GM21619 (cell line): ENCODE measurements at regions not wholly inside any gene's neighbourhood (a gene's known extent, or its start where the extent isn't known, plus 50 kb on each side); places are given as distances from the start of the nearest gene placed in this dataset.

Experiments used
- ATAC-seq: cut with Tn5 transposase; IDR thresholded peaks from one replicate; pipeline ENCODE4 v1.9.1; 2021; ENCODE audit not compliant: unreplicated experiment

GRCh38 chrX:45894864-45895645 lies 650.2 kb downstream of the ZNF674 start:
- no peak for ATAC-seq

DNA sequence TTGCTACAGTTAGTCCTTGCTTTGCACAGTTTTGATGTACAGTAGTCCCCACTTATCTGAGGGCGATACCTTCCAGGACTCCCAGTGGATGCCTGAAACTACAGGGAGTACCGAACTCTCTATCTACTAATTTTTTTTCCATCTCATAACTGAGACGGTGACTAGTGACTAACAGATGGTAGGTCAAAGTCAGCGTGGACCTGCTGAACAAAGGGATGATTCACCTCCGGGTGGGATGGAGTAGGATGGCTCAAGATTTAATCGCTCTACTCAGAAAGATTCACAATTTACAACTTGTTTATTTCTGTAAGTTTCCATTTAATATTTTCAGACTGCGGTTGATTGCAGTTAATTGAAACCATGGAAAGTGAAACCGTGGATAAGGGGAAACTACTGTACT lies 655.8 kb downstream of the ZNF674 start:
- ATAC-seq = no peak

DNA sequence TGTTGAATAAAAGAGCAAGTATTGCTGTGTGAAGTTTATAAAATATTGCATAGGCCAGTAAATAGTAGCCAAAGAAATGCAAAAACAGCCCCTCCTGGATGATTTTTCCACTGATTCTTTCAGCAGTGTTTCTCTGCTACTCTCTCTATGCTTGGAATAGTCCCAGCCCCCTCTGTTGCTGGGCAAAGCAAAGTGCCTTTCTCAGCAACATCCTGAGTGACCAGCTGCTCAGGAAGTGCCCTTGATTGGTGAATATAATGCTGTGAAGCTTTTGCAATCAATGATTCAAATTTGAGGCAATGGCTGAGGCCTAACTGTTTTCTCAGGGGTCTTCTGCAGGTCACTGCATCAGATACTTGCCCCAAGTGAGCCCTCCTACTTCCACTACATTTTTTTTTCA lies 656.7 kb downstream of the ZNF674 start:
- ATAC-seq = no peak

DNA sequence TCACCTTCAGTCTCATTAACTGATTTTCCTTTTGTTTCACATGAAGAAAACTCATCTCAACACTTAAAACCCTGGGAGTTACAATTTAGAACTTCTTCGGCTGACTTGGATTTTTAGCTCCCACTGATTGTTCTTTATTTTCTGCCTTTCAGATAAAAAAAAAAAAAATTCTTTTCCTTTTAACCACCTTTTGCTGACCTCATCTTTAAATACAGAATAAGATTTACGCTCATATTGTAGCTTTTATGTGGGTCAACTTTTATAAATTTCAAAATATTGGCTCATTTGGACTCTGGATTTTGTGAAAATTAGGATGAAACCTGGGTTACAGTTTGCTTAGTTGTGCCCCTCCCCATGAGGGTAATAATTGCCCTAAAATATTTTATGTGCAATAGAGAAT lies 659.3 kb downstream of the ZNF674 start:
- no peak for ATAC-seq

GRCh38 chrX:45879512-45879911 lies 665.7 kb downstream of the ZNF674 start:
- no peak for ATAC-seq

GRCh38 chrX:45876206-45876605 lies 669.0 kb downstream of the ZNF674 start:
- no peak for ATAC-seq

- no peak for ATAC-seq
These were observed 671.4 kb downstream of the ZNF674 start for GRCh38 chrX:45873781-45874180.

DNA sequence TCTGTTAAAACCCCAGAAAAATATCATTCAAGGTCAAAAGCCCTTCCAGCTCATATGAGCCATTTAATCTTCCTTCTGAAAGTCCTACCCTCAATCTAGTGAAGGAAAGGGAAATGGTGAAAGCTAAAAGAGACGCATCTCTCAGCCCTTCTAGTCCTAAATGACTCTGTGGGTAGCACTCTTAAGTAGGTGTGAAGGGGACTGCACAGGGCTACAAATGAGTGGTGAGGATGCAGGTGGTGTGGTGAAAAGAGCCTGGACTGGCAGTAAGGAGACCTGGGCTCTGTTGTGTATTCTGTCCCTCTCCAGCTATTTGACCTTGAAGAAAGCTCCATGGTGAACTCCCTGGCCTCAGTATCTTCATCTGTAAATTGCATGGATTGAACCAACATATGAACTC lies 671.8 kb upstream of the DIPK2B start:
- no peak for ATAC-seq

- ATAC-seq = no peak
These were observed 667.7 kb upstream of the DIPK2B start for GRCh38 chrX:45868425-45868824.

DNA sequence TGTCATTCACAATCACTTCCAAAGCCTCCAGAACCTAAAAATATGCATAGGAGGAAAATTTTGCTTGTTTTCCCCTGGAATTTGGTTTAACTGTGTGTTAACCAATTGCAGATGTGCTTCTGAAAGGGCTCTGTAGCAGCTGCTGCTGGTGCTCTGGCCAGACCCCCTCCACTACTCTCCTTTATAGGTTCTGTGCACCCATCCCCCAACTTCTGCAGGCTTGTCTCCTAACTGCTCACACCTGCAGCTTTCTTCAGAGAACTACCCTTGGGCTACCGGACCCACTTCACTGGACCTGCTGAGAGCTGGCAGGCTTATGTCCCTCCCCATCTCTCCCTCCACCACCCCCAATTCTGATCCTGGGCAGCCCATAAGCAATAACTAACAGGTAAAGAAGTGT lies 662.1 kb upstream of the DIPK2B start:
- no peak for ATAC-seq

DNA sequence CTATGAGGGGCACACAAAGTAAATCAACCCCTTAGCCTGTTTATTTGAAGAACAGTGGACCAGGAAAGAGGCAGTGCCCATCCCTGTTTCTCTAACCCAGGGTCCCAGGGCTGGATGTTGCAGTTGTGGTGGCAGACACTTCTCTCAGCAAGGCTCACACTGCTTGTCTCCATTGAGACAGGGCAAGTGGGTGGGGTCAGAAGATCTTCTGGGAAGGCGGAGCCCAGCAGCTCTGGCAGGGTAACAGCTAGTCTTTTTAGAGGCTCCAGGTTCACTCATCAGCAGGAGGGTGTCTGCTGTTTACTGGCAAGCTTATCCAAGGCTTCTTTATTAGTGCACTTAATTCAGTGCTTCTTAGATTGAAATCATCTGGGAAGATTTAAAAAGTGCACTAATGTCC lies 659.8 kb upstream of the DIPK2B start:
- ATAC-seq = no peak

DNA sequence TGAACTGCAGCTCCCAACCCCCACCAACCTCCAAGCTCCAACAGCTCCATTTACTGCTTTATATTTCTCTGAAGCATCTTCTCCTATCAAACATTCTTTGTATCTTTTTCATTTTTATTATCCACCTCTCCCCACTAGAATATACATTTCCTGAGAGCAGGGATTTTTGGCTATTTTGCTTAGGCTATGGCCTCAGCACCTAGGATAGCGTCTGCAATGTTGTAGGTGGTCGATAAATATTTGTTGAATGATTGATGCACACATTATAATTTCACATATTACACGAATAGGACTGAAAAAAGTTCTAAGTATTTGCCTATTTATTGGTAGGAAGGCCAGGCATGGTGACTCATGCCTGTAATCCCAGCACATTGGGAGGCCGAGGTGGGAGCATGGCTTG lies 658.7 kb upstream of the DIPK2B start:
- no peak for ATAC-seq

DNA sequence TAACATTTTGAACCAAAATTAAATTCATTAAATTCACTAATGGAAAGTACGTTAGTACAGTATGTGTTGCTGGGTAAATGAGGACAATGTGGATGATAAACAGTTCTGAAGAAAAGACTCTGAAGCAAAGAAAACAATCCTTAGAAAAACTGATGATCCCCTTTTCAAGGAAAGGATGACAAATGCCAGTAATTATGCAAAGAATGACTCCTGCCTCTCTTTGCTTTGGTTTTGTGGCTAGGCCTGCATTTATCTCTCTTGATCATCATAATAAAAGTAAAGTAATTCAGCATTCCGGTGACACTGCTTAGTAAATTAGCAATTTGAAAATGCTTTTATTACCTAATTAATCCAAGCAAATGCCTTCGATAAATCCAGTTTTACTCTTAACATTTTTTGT lies 652.2 kb upstream of the DIPK2B start:
- ATAC-seq = no peak

GRCh38 chrX:45851434-45851991 lies 650.8 kb upstream of the DIPK2B start:
- no peak for ATAC-seq

GRCh38 chrX:45850775-45851433 lies 650.2 kb upstream of the DIPK2B start:
- ATAC-seq = no peak

GRCh38 chrX:45850197-45850774 lies 649.6 kb upstream of the DIPK2B start:
- no peak for ATAC-seq

- ATAC-seq = no peak
These were observed 648.7 kb upstream of the DIPK2B start for GRCh38 chrX:45849261-45849862.

- no peak for ATAC-seq
These were observed 647.3 kb upstream of the DIPK2B start for GRCh38 chrX:45847961-45848360.

DNA sequence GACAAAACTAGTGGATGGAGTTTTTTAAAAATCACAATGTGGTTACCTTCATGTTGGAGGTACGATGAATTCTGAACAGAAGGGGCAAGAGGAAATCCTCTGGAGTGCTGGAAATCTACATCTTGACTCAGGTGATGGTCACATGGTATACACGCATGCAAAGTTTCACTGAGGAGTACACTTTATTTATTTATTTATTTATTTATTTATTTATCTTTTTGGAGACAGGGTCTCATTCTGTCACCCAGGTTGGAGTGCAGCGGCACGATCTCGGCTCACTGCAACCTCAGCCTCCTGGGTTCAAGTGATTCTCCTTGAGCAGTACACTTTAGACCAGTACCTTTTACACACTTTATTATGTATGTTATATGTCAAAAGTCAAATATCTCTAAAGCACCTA lies 645.7 kb upstream of the DIPK2B start:
- no peak for ATAC-seq

DNA sequence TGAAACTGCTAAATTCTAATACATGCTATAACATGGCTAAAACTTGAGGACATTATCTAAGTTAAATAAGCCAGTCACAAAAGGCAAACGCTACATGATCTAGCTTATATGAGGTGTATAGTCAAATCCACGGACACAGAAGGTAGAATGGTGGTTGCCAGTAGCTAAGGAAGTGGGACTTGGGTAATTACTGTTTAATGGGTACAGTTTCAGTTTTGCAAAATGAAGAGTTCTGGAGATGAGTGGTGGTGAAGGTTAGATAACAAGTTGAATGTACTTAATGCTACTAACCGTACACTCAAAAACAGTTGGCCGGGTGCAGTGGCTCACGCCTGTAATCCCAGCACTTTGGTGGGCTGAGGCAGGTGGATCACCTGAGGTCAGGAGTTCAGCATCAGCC lies 644.5 kb upstream of the DIPK2B start:
- ATAC-seq = no peak

DNA sequence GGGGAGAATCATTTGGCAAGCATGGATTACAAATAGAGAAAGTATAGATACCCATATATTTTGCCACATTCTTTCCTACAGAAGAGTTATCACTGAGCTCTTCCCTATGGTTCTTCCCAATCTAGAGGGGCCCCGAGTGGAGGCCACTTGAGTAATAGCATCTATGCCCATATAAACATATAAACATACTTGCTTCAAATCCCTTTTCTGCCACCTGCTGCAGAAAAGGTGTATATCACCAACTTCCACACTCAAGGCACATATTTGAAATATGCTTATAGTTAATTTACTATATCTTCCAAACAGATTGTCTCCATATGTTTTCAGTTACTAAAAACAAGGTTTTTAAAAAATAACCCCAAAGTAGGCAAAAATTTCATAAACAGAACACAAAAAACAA lies 642.8 kb upstream of the DIPK2B start:
- no peak for ATAC-seq

- no peak for ATAC-seq
These were observed 642.2 kb upstream of the DIPK2B start for GRCh38 chrX:45842926-45843315.
